Neural progenitor cell (in vitro differentiated cells): ENCODE measurements at regions not wholly inside any gene's neighbourhood (a gene's known extent, or its start where the extent isn't known, plus 50 kb on each side); places are given as distances from the start of the nearest gene placed in this dataset.

Experiments
- DNase-seq: peaks from one replicate; pipeline ENCODE4 v3.0.0-alpha.2; 2016; ENCODE audit warnings: low spot score
- H2AFZ ChIP-seq: fragments of 200-600 bp; sonication (generic); replicated peaks from 2 replicates; pipeline ENCODE4 v1.6.1; 2016; ENCODE audit warnings: antibody characterized with exemption
- H3F3A ChIP-seq: fragments of 200-600 bp; sonication (generic); 2 replicates; pipeline ENCODE4 v1.6.1; 2016; ENCODE audit warnings: antibody characterized with exemption, low read depth
- H3K27ac ChIP-seq: fragments of 200-600 bp; sonication (generic); 2 replicates; pipeline ENCODE4 v1.5.1; 2016; ENCODE audit warnings: mild to moderate bottlenecking
- H3K27me3 ChIP-seq: fragments of 200-600 bp; sonication (generic); 2 replicates; pipeline ENCODE4 v1.6.1; 2016; ENCODE audit warnings: mild to moderate bottlenecking, moderate library complexity
- H3K36me3 ChIP-seq: fragments of 200-600 bp; sonication (generic); 2 replicates; pipeline ENCODE4 v1.5.1; 2016
- H3K4me1 ChIP-seq: fragments of 200-600 bp; sonication (generic); 2 replicates; pipeline ENCODE4 v1.6.1; 2016; ENCODE audit warnings: mixed run types
- H3K4me2 ChIP-seq: fragments of 200-600 bp; sonication (generic); 2 replicates; pipeline ENCODE4 v1.6.1; 2016
- H3K4me3 ChIP-seq: fragments of 200-600 bp; sonication (generic); 2 replicates; pipeline ENCODE4 v1.5.1; 2016
- H3K79me2 ChIP-seq: fragments of 200-600 bp; sonication (generic); 2 replicates; pipeline ENCODE4 v1.6.1; 2016; ENCODE audit warnings: low read depth
- H3K9ac ChIP-seq: fragments of 200-600 bp; sonication (generic); 2 replicates; pipeline ENCODE4 v1.6.1; 2016
- H3K9me3 ChIP-seq: fragments of 200-600 bp; sonication (generic); 2 replicates; pipeline ENCODE4 v1.5.1; 2016; ENCODE audit warnings: low read depth
- H4K20me1 ChIP-seq: fragments of 200-600 bp; sonication (generic); 2 replicates; pipeline ENCODE4 v1.6.1; 2016; ENCODE audit warnings: low read depth
- H3K27ac Mint-ChIP-seq: 3 replicates; pipeline ENCODE4 v1.8.0; 2021; ENCODE audit warnings: mixed read lengths
- H3K27me3 Mint-ChIP-seq: 2 replicates; pipeline ENCODE4 v1.8.0; 2022; ENCODE audit warnings: low read depth, mild to moderate bottlenecking, inconsistent platforms, moderate library complexity, mixed read lengths; ENCODE audit not compliant: insufficient read depth
- H3K36me3 Mint-ChIP-seq: 3 replicates; pipeline ENCODE4 v1.8.0; 2021; ENCODE audit warnings: mixed read lengths
- H3K4me1 Mint-ChIP-seq: 3 replicates; pipeline ENCODE4 v1.8.0; 2021; ENCODE audit warnings: mixed read lengths
- H3K4me3 Mint-ChIP-seq: 3 replicates; pipeline ENCODE4 v1.8.0; 2021; ENCODE audit warnings: mild to moderate bottlenecking, moderate library complexity, mixed read lengths
- H3K9me3 Mint-ChIP-seq: 3 replicates; pipeline ENCODE4 v1.8.0; 2020; ENCODE audit warnings: mixed read lengths
- CTCF ChIP-seq: fragments of 200-600 bp; sonication (generic); IDR thresholded peaks from 2 replicates; pipeline ENCODE4 v1.5.1; 2017; ENCODE audit warnings: antibody characterized with exemption, mild to moderate bottlenecking
- EZH2 ChIP-seq: fragments of 200-600 bp; sonication (generic); IDR thresholded peaks from 2 replicates; pipeline ENCODE4 v1.6.1; 2017; ENCODE audit warnings: antibody characterized with exemption, mild to moderate bottlenecking, moderate library complexity
- EZH2phosphoT487 ChIP-seq: fragments of 200-600 bp; sonication (generic); IDR thresholded peaks from 2 replicates; pipeline ENCODE4 v1.6.1; 2017; ENCODE audit warnings: antibody characterized with exemption

- no peaks in the 10 kb centered on the region for H3K27me3 ChIP-seq
Measured at GRCh38 chr12:65567820-65568219, 256.5 kb upstream of the HMGA2 start.

GRCh38 chr12:65568517-65568916, 255.8 kb upstream of the HMGA2 start:
- TF ChIP-seq EZH2phosphoT487 (no peak), EZH2 (no peak), CTCF (no peak)
- peaks cover 2% of the 10 kb centered on the region for H3K9me3 Mint-ChIP-seq
- Histone ChIP-seq H3K27ac (no peak overlapping the region), H3K4me3 (no peak overlapping the region), H2AFZ (no peak overlapping the region), H3K4me1 (no peaks in the 10 kb centered on the region), H4K20me1 (no peaks in the 10 kb centered on the region), H3K27me3 (no peaks in the 10 kb centered on the region), H3K4me2 (no peak overlapping the region), H3K9ac (no peak overlapping the region), H3K36me3 (no peaks in the 10 kb centered on the region), H3K79me2 (no peaks in the 10 kb centered on the region), H3K9me3 (no peaks in the 10 kb centered on the region), H3F3A (no peaks in the 10 kb centered on the region)
- H3K4me3 Mint-ChIP-seq = no peak overlapping the region
- H3K36me3 Mint-ChIP-seq = no peaks in the 10 kb centered on the region
- DNase-seq = no peak
- no peaks in the 10 kb centered on the region for H3K4me1 Mint-ChIP-seq
- H3K27ac Mint-ChIP-seq = no peak overlapping the region
- no peaks in the 10 kb centered on the region for H3K27me3 Mint-ChIP-seq

More at GRCh38 chr12:65567820-65568219, 256.5 kb upstream of the HMGA2 start:
- H3K4me2 ChIP-seq = no peak overlapping the region
- no peaks in the 10 kb centered on the region for H3K36me3 ChIP-seq
- Mint-ChIP-seq H3K27me3 (no peaks in the 10 kb centered on the region), H3K4me1 (no peaks in the 10 kb centered on the region), H3K4me3 (no peak overlapping the region), H3K9me3 (no peaks in the 10 kb centered on the region), H3K36me3 (no peaks in the 10 kb centered on the region), H3K27ac (no peak overlapping the region)
- H3K4me3 ChIP-seq = no peak overlapping the region
- no peak for DNase-seq
- no peaks in the 10 kb centered on the region for H3F3A ChIP-seq
- H3K9ac ChIP-seq = no peak overlapping the region
- H3K9me3 ChIP-seq = no peaks in the 10 kb centered on the region
- H3K27ac ChIP-seq = no peak overlapping the region
- no peaks in the 10 kb centered on the region for H3K4me1 ChIP-seq
- H2AFZ ChIP-seq = no peak overlapping the region
- no peaks in the 10 kb centered on the region for H4K20me1 ChIP-seq
- H3K79me2 ChIP-seq = no peaks in the 10 kb centered on the region
- TF ChIP-seq CTCF = no peak

- Histone ChIP-seq H2AFZ (no peak overlapping the region), H3K27ac (no peak overlapping the region), H3K36me3 (no peaks in the 10 kb centered on the region), H3K4me1 (no peaks in the 10 kb centered on the region), H3K27me3 (no peaks in the 10 kb centered on the region), H3K9me3 (no peaks in the 10 kb centered on the region), H3K4me2 (no peak overlapping the region), H3K9ac (no peak overlapping the region), H3K4me3 (no peak overlapping the region), H3K79me2 (no peaks in the 10 kb centered on the region), H4K20me1 (no peaks in the 10 kb centered on the region), H3F3A (no peaks in the 10 kb centered on the region)
- no peak for DNase-seq
- no peak overlapping the region for H3K27ac Mint-ChIP-seq
- H3K9me3 Mint-ChIP-seq = peaks cover 16% of the 10 kb centered on the region
- TF ChIP-seq EZH2 = no peak
- no peak for TF ChIP-seq CTCF
- TF ChIP-seq EZH2phosphoT487 = no peak
- H3K4me1 Mint-ChIP-seq = no peaks in the 10 kb centered on the region
- H3K27me3 Mint-ChIP-seq = no peaks in the 10 kb centered on the region
- H3K4me3 Mint-ChIP-seq = no peak overlapping the region
- no peaks in the 10 kb centered on the region for H3K36me3 Mint-ChIP-seq
Measured at GRCh38 chr12:65570451-65571130, 253.7 kb upstream of the HMGA2 start.
